GM12878 (cell line): ENCODE measurements at regions not wholly inside any gene's neighbourhood (a gene's known extent, or its start where the extent isn't known, plus 50 kb on each side); places are given as distances from the start of the nearest gene placed in this dataset.

Source experiments
- ATAC-seq: fragments of 200-7000 bp; cut with Tn5 transposase; 3 replicates; pipeline ENCODE4 v1.9.1; 2020; ENCODE audit warnings: mild to moderate bottlenecking, moderate library complexity
- BruUV-seq: library from RNA; stranded (reverse); fragments of 400-500 nt; replicated peaks from 2 replicates; lab custom pipeline; 2021; lab: Mats Ljungman, UMichigan
- CTCF ChIA-PET: fragments of 300-600 bp; sonication (Branson Sonifier 250); formaldehyde crosslinking; extraction: SDS; loops from one replicate; lab custom pipeline; 2021; ENCODE audit warnings: inconsistent platforms; lab: Yijun Ruan, JAX
- POLR2A ChIA-PET: fragments of 350-600 bp; formaldehyde crosslinking; extraction: SDS; loops from one replicate; lab custom pipeline; 2021; ENCODE audit warnings: inconsistent platforms; lab: Charles Lee
- RAD21 ChIA-PET: fragments of 300-600 bp; sonication (Branson Sonifier 250); formaldehyde crosslinking; loops from one replicate; lab custom pipeline; 2023; ENCODE audit warnings: antibody characterized with exemption; ENCODE audit not compliant: unreplicated experiment; lab: Charles Lee
- SMC1A ChIA-PET: fragments of 300-600 bp; sonication (Branson Sonifier 250); formaldehyde crosslinking; loops from one replicate; lab custom pipeline; 2023; ENCODE audit not compliant: unreplicated experiment, uncharacterized antibody; lab: Charles Lee
- DNase-seq: peaks from one replicate; pipeline ENCODE4 v3.0.0-alpha.2; 2011; ENCODE audit warnings: low read depth, low spot score
- FAIRE-seq: peaks from 3 replicates; lab custom pipeline; 2011; peaks lifted over from hg19 to GRCh38; lab: Jason Lieb, UNC
- H2AFZ ChIP-seq: 2 replicates; pipeline ENCODE4 v1.6.0; 2011; ENCODE audit warnings: low read depth, low read length, control low read depth; ENCODE audit not compliant: control insufficient read depth
- H3K27ac ChIP-seq: 2 replicates; pipeline ENCODE4 v1.5.1; 2011; ENCODE audit warnings: control low read depth; ENCODE audit not compliant: control insufficient read depth, insufficient read depth
- H3K27me3 ChIP-seq, 2 experiments: replicated peaks in 1 of 2; 2 replicates each; pipeline versions ENCODE4 v1.6.0 to v1.6.1; 2011; ENCODE audit warnings: low read length in 1 of 2; ENCODE audit not compliant: control insufficient read depth in 2 of 2, insufficient read depth in 2 of 2
- H3K36me3 ChIP-seq, 2 experiments: 2 replicates each; pipeline ENCODE4 v1.5.1; 2011; ENCODE audit warnings: low read length in 1 of 2; ENCODE audit not compliant: control insufficient read depth in 2 of 2, insufficient read depth in 2 of 2
- H3K4me1 ChIP-seq: 2 replicates; pipeline ENCODE4 v1.6.1; 2011; ENCODE audit warnings: mild to moderate bottlenecking, low read length, moderate library complexity, mixed read lengths; ENCODE audit not compliant: control insufficient read depth, insufficient read depth
- H3K4me2 ChIP-seq: 2 replicates; pipeline ENCODE4 v1.6.0; 2011; ENCODE audit warnings: control low read depth; ENCODE audit not compliant: control insufficient read depth, insufficient read depth
- H3K4me3 ChIP-seq: fragments of 200-600 bp; sonication (generic); 2 replicates; pipeline ENCODE4 v1.5.1; 2016
- H3K79me2 ChIP-seq: 2 replicates; pipeline ENCODE4 v1.6.0; 2011; ENCODE audit warnings: low read length; ENCODE audit not compliant: control insufficient read depth, insufficient read depth
- H3K9ac ChIP-seq: 2 replicates; pipeline ENCODE4 v1.8.0; 2011; ENCODE audit warnings: low read length, control low read depth, mixed read lengths; ENCODE audit not compliant: control insufficient read depth, insufficient read depth
- H3K9me3 ChIP-seq: replicated peaks from 3 replicates; pipeline ENCODE4 v1.5.1; 2011; ENCODE audit warnings: mild to moderate bottlenecking, low read length; ENCODE audit not compliant: control insufficient read depth, insufficient read depth
- H4K20me1 ChIP-seq: 2 replicates; pipeline ENCODE4 v1.6.0; 2011; ENCODE audit not compliant: control insufficient read depth, insufficient read depth
- CBFB ChIP-seq: IDR thresholded peaks from 2 replicates; pipeline ENCODE4 v1.6.1; 2016; ENCODE audit warnings: antibody characterized with exemption, low read depth
- CEBPB ChIP-seq, 2 experiments: fragments of 150-350 bp in 1 of 2; IDR thresholded peaks; 2 replicates each; pipeline ENCODE4 v1.6.1; 2012 to 2014; ENCODE audit warnings: low read depth in 2 of 2, low read length in 2 of 2, borderline replicate concordance in 1 of 2, inconsistent platforms in 1 of 2
- GABPA ChIP-seq: IDR thresholded peaks from 2 replicates; pipeline ENCODE4 v1.6.1; 2014; ENCODE audit warnings: antibody characterized with exemption, low read depth, mild to moderate bottlenecking, inconsistent platforms
- PML ChIP-seq: IDR thresholded peaks from 2 replicates; pipeline ENCODE4 v1.6.1; 2012; ENCODE audit warnings: low read length, inconsistent platforms
- PRDM15 ChIP-seq: fragments of 450-650 bp; formaldehyde crosslinking; IDR thresholded peaks from 2 replicates; pipeline ENCODE4 v1.4.0; 2020; ENCODE audit warnings: mild to moderate bottlenecking, moderate library complexity
- RAD21 ChIP-seq: IDR thresholded peaks from 2 replicates; pipeline ENCODE4 v1.6.1; 2011; ENCODE audit warnings: mild to moderate bottlenecking, low read depth, low read length, moderate library complexity; ENCODE audit not compliant: insufficient read depth
- RAD51 ChIP-seq: fragments of 450-650 bp; IDR thresholded peaks from 2 replicates; pipeline ENCODE4 v1.6.1; 2016; ENCODE audit warnings: moderate library complexity, mild to moderate bottlenecking, inconsistent platforms
- SIN3A ChIP-seq: IDR thresholded peaks from 2 replicates; pipeline ENCODE4 v1.6.1; 2012; ENCODE audit warnings: low read depth, low read length, improper control_type of control experiment
- SMAD1 ChIP-seq: fragments of 450-650 bp; IDR thresholded peaks from 2 replicates; pipeline ENCODE4 v1.6.1; 2018; ENCODE audit warnings: mild to moderate bottlenecking, low read depth; ENCODE audit not compliant: partially characterized antibody
- SMAD5 ChIP-seq: IDR thresholded peaks from 2 replicates; pipeline ENCODE4 v1.6.1; 2016; ENCODE audit warnings: antibody characterized with exemption, low read depth
- SMC3 ChIP-seq: IDR thresholded peaks from 2 replicates; pipeline ENCODE4 v1.6.1; 2011; ENCODE audit warnings: low read length, improper control_type of control experiment, borderline replicate concordance
- STAT3 ChIP-seq: IDR thresholded peaks from 2 replicates; pipeline ENCODE4 v1.6.1; 2011; ENCODE audit warnings: low read depth, low read length, improper control_type of control experiment
- SUPT20H ChIP-seq: IDR thresholded peaks from 2 replicates; pipeline ENCODE4 v1.6.1; 2011; ENCODE audit warnings: low read depth, mild to moderate bottlenecking, low read length, moderate library complexity, borderline replicate concordance; ENCODE audit not compliant: control insufficient read depth
- WGBS: methylation state at CpG from one replicate; pipeline ENCODE4 v1.1.6; 2016; ENCODE audit warnings: low lambda C conversion rate; ENCODE audit not compliant: insufficient replicate concordance, insufficient coverage; ENCODE audit errors: missing lambda C conversion rate; 5-methylcytosine and 5-hydroxymethylcytosine counted together
- in situ Hi-C: fragments of 300-500 bp; cut with MboI; formaldehyde crosslinking; loops from 9 replicates; pipeline ENCODE4 v1.14.3; 2018; ENCODE audit warnings: mixed read lengths
- intact Hi-C: fragments of 100-400 bp; cut with micrococcal nuclease; formaldehyde crosslinking; loops from one replicate; pipeline ENCODE4 v1.14.2; 2022; ENCODE audit not compliant: unreplicated experiment
- TF ChIP-seq, protein P1 (sequence below), 3 experiments: IDR thresholded peaks in 2 of 3; conservative IDR thresholded peaks in 1 of 3; 2 replicates each; pipeline ENCODE4 v1.5.1; 2011; ENCODE audit warnings: low read depth in 3 of 3, low read length in 3 of 3, mild to moderate bottlenecking in 3 of 3, control low read depth in 2 of 3, moderate library complexity in 2 of 3, inconsistent platforms in 1 of 3, mixed read lengths in 1 of 3; ENCODE audit not compliant: control insufficient read depth in 2 of 3, insufficient read depth in 1 of 3; ENCODE audit errors: extremely low read depth in 1 of 3

DNA sequence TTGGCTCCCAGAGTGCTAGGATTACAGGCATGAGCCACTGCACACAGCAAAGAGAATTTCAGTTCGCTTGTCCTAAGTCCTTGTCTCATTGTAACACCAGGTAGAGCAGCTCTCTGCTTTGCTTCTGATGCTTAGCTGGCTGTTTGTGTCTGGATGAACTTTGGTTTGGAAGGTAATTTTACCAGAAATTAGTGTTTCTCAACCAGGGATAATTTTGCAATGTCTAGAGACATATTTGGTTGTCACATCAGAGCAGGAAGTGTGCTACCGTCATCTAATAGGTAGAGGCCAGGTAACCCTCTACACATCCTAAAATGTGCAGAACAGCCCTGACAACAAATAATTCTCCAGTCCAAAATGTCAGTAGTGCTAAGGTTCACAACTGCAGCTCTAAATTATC, 108.8 kb downstream of the SNX18 start (continued):
- TF ChIP-seq CBFB (no peak), SMAD1 (no peak), PRDM15 (no peak), RAD51 (no peak), CEBPB (IDR thresholded peaks at IDR 0.05; ENCODE audit: borderline replicate concordance in 1 of 2, low read depth in 2 of 2, low read length in 2 of 2) (no peak), SUPT20H (no peak), STAT3 (no peak), RAD21 (no peak)

- FAIRE-seq (no peak), ATAC-seq (no peak), DNase-seq (no peak)
- Histone ChIP-seq H3K4me1 (no peaks in the 10 kb centered on the region), H3K9me3 (no peaks in the 10 kb centered on the region; the same call in 2 of the 3 replicates), H3K27me3 (no peaks in the 10 kb centered on the region; a peak in 1 of 4 replicates), H3K27ac (no peak overlapping the region), H2AFZ (no peak overlapping the region), H3K36me3 (no peaks in the 10 kb centered on the region), H3K9ac (no peak overlapping the region), H4K20me1 (no peaks in the 10 kb centered on the region), H3K4me2 (no peak overlapping the region), H3K4me3 (no peak overlapping the region), H3K79me2 (no peaks in the 10 kb centered on the region)
- intact Hi-C loops (no loop called here), in situ Hi-C loops (no loop called here)
- ChIA-PET SMC1A (no interaction called here), POLR2A (no interaction called here), CTCF (no interaction called here), RAD21 (no interaction called here)
- no TSS peak for BruUV-seq
- WGBS = 29% methylated on average over 9 of the region's 9 CpGs
- TF ChIP-seq PML (no peak), SMAD5 (no peak), SIN3A (no peak), SMC3 (no peak), GABPA (no peak)
- TF ChIP-seq, protein P1, sequence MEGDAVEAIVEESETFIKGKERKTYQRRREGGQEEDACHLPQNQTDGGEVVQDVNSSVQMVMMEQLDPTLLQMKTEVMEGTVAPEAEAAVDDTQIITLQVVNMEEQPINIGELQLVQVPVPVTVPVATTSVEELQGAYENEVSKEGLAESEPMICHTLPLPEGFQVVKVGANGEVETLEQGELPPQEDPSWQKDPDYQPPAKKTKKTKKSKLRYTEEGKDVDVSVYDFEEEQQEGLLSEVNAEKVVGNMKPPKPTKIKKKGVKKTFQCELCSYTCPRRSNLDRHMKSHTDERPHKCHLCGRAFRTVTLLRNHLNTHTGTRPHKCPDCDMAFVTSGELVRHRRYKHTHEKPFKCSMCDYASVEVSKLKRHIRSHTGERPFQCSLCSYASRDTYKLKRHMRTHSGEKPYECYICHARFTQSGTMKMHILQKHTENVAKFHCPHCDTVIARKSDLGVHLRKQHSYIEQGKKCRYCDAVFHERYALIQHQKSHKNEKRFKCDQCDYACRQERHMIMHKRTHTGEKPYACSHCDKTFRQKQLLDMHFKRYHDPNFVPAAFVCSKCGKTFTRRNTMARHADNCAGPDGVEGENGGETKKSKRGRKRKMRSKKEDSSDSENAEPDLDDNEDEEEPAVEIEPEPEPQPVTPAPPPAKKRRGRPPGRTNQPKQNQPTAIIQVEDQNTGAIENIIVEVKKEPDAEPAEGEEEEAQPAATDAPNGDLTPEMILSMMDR (IDR thresholded peaks at IDR 0.05 in 2 of 3, conservative IDR thresholded peaks at IDR 0.05 in 1 of 3; ENCODE audit: control insufficient read depth in 2 of 3, extremely low read depth in 1 of 3, insufficient read depth in 1 of 3, low read depth in 3 of 3, low read length in 3 of 3) = no peak
Measured at GRCh38 chr5:54624805-54625568, 107.4 kb downstream of the SNX18 start.
